Muscle of leg (tissue), 3 donors: ENCODE measurements at regions not wholly inside any gene's neighbourhood (a gene's known extent, or its start where the extent isn't known, plus 50 kb on each side); places are given as distances from the start of the nearest gene placed in this dataset.

Experiments
- DNase-seq: peaks from one replicate; pipeline ENCODE4 v3.0.0; 2013
- H3K27ac ChIP-seq: one replicate; pipeline ENCODE4 v1.5.1; 2013; ENCODE audit warnings: mild to moderate bottlenecking, low read length, control low read depth
- H3K27me3 ChIP-seq: one replicate; pipeline ENCODE4 v1.6.1; 2013; ENCODE audit warnings: low read length; ENCODE audit not compliant: control insufficient read depth, insufficient read depth
- H3K36me3 ChIP-seq: one replicate; pipeline ENCODE4 v1.6.1; 2013; ENCODE audit warnings: low read length; ENCODE audit not compliant: control insufficient read depth, insufficient read depth
- H3K4me1 ChIP-seq: one replicate; pipeline ENCODE4 v1.6.1; 2013; ENCODE audit warnings: low read length; ENCODE audit not compliant: control insufficient read depth, insufficient read depth
- H3K4me3 ChIP-seq: one replicate; pipeline ENCODE4 v1.5.1; 2013; ENCODE audit warnings: low read length, control low read depth
- H3K9me3 ChIP-seq: replicated peaks from 2 replicates; pipeline ENCODE4 v1.6.1; 2013; ENCODE audit warnings: low read depth, low read length; ENCODE audit not compliant: control insufficient read depth
- WGBS: methylation state at CpG from one replicate; pipeline ENCODE4 v1.1.5; 2013; ENCODE audit warnings: missing lambda C conversion rate; ENCODE audit not compliant: insufficient coverage; 5-methylcytosine and 5-hydroxymethylcytosine counted together

- peaks cover 6% of the 10 kb centered on the region for H3K4me1 ChIP-seq
- no peaks in the 10 kb centered on the region for H3K27me3 ChIP-seq
- H3K27ac ChIP-seq: no peak overlapping the region
- H3K9me3 ChIP-seq: no peaks in the 10 kb centered on the region
- no peaks in the 10 kb centered on the region for H3K36me3 ChIP-seq
- WGBS: 92% methylated on average over 1 of the region's 5 CpGs
- H3K4me3 ChIP-seq: no peak overlapping the region
- DNase-seq: no peak
These were observed 116.5 kb upstream of the ANO5 start for GRCh38 chr11:22076271-22076930.

DNA sequence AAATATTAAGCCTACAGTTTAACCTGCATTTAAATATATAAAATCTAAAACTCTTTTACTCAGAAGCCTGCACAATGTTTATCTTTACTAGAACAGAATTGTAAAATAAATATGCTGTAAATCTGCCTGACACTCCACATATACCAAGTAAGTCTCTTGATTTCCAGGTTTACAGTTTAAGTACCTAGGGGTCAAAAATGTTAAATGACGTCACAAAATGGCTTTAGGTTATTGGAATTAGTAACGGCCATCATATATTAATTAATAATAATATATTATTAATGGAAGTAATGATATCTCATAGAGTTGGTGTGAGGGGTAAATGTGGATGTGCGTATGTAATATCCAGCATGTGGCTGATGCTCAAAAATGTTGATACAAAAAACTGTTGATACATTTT, 114.8 kb upstream of the ANO5 start:
- Histone ChIP-seq H3K9me3 (peaks cover 3% of the 10 kb centered on the region), H3K36me3 (no peaks in the 10 kb centered on the region), H3K4me3 (no peak overlapping the region), H3K4me1 (peaks cover 6% of the 10 kb centered on the region), H3K27ac (peak overlapping the region; percentile 94), H3K27me3 (no peaks in the 10 kb centered on the region)
- WGBS: no CpG with 5 or more reads among the region's 3 CpGs
- DNase-seq: no peak

DNA sequence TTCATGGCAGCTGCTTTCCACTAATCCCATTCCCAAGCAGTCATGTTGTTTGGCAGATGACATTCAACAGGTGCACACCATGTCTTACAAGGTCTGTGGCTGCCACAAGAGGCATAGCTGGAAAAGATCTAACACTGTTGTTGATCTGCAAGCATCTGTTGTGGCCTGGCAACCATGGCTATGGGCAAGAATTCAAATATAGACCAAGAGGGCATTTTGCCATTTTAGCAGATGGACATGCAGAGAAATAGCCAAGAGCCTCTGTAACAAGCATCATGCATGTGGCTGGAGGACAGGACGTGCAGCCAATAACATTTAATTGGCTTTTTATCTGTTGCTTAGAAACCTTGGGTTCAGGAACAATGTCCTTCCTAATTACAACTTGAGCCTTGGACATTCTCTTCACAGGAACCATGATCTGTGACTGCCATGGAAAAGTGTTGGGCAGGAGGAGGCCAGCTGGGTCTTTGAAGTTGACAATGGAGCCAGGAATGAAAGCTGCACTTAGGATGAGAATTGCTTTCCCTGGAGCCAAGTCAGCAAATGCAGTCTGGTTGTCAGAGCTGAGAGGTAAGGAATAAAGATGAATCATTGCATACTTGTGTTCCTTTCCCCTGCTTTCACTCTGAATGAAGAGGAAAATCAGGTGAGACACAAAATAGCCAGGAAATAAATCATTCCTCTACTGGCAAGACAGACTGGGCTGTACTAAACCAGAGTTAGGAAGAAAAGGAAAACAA, 113.6 kb upstream of the ANO5 start:
- DNase-seq: peak; percentile 95
- H3K27ac ChIP-seq: peak overlapping the region; percentile 94
- H3K4me3 ChIP-seq: peak overlapping the region; percentile 29
- no peaks in the 10 kb centered on the region for H3K27me3 ChIP-seq
- WGBS: 17% methylated on average over 1 of the region's 1 CpG
- peaks cover 10% of the 10 kb centered on the region for H3K4me1 ChIP-seq
- H3K36me3 ChIP-seq: no peaks in the 10 kb centered on the region
- peaks cover 3% of the 10 kb centered on the region for H3K9me3 ChIP-seq

- H3K36me3 ChIP-seq: no peaks in the 10 kb centered on the region
- H3K27me3 ChIP-seq: no peaks in the 10 kb centered on the region
- H3K27ac ChIP-seq: no peak overlapping the region
- no peak overlapping the region for H3K4me3 ChIP-seq
- DNase-seq: no peak
- peaks cover 3% of the 10 kb centered on the region for H3K9me3 ChIP-seq
- peaks cover 13% of the 10 kb centered on the region for H3K4me1 ChIP-seq
These were observed 110.7 kb upstream of the ANO5 start for GRCh38 chr11:22082178-22082577.

- H3K36me3 ChIP-seq: no peaks in the 10 kb centered on the region
- no peak for DNase-seq
- no peak overlapping the region for H3K4me3 ChIP-seq
- no peak overlapping the region for H3K27ac ChIP-seq
- H3K27me3 ChIP-seq: no peaks in the 10 kb centered on the region
- H3K4me1 ChIP-seq: peaks cover 9% of the 10 kb centered on the region
- H3K9me3 ChIP-seq: peaks cover 3% of the 10 kb centered on the region
These were observed 110.1 kb upstream of the ANO5 start for GRCh38 chr11:22082788-22083187.

DNA sequence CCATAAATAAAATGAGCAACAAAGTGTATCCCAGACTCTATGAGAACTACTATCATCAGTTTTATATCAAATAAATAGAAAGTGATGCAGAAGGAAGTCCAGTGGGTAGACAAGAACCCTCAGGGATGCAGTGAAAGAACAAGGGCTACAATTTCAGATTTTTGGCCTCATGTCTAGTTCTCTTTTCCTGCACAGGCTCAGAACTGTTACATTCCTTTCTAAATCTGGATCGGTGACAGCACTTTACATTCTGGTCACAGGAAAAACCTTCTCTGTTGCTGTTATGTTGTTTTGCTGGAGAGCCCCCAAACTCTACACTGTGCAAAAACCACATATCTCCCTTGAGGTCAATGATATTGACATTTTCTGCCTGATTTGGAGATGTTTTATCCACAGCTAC, 108.8 kb upstream of the ANO5 start:
- peak; percentile 85 for DNase-seq
- Histone ChIP-seq H3K27me3 (no peaks in the 10 kb centered on the region), H3K9me3 (peaks cover 3% of the 10 kb centered on the region), H3K36me3 (no peaks in the 10 kb centered on the region), H3K4me1 (peaks cover 7% of the 10 kb centered on the region), H3K27ac (peak overlapping the region; percentile 70), H3K4me3 (no peak overlapping the region)
- no CpG with 5 or more reads among the region's 1 CpG for WGBS

- peak; percentile 20 for DNase-seq
- peak overlapping the region; percentile 70 for H3K27ac ChIP-seq
These were observed 108.3 kb upstream of the ANO5 start for GRCh38 chr11:22084564-22084963.

GRCh38 chr11:22089609-22090008, 103.3 kb upstream of the ANO5 start:
- Histone ChIP-seq H3K4me3 (no peak overlapping the region), H3K27me3 (no peaks in the 10 kb centered on the region), H3K36me3 (no peaks in the 10 kb centered on the region), H3K27ac (no peak overlapping the region), H3K9me3 (no peaks in the 10 kb centered on the region), H3K4me1 (peaks cover 2% of the 10 kb centered on the region)
- no peak for DNase-seq
- no CpG with 5 or more reads among the region's 2 CpGs for WGBS

More at GRCh38 chr11:22084564-22084963, 108.3 kb upstream of the ANO5 start:
- Histone ChIP-seq H3K27me3 (no peaks in the 10 kb centered on the region), H3K36me3 (no peaks in the 10 kb centered on the region), H3K4me3 (no peak overlapping the region), H3K9me3 (peaks cover 3% of the 10 kb centered on the region), H3K4me1 (peaks cover 7% of the 10 kb centered on the region)

DNA sequence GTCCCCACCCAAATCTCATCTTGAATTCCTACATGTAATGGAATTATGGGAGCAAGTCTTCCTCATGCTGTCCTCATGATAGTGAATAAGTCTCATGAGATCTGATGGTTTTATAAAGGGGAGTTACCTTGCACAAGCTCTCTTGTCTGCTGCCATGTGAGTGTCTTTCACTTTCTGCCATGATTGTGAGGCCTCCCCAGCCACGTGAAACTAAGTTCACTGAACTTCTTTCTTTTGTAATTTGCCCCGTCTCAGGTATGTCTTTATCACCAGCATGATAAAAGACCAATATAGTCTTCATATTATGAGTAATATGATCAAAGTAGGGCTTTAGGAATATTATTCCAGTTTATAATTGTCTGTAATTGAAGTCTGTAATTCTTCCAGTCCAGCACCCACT, 86.3 kb upstream of the ANO5 start:
- Histone ChIP-seq H3K27me3 (no peaks in the 10 kb centered on the region), H3K36me3 (no peaks in the 10 kb centered on the region), H3K4me3 (no peak overlapping the region), H3K9me3 (no peaks in the 10 kb centered on the region), H3K27ac (no peak overlapping the region), H3K4me1 (no peaks in the 10 kb centered on the region)
- WGBS: no CpG with 5 or more reads among the region's 2 CpGs
- no peak for DNase-seq

GRCh38 chr11:22115470-22116029, 77.3 kb upstream of the ANO5 start:
- peak; percentile 65 for DNase-seq
- no CpG with 5 or more reads among the region's 3 CpGs for whole genome bisulfite sequencing
- Histone ChIP-seq H3K4me3 (no peak overlapping the region), H3K4me1 (no peaks in the 10 kb centered on the region), H3K27ac (peak overlapping the region; percentile 50), H3K27me3 (no peaks in the 10 kb centered on the region), H3K9me3 (no peaks in the 10 kb centered on the region), H3K36me3 (no peaks in the 10 kb centered on the region)
